GM18868 (cell line): ENCODE measurements at regions not wholly inside any gene's neighbourhood (a gene's known extent, or its start where the extent isn't known, plus 50 kb on each side); places are given as distances from the start of the nearest gene placed in this dataset.
"Not testable (repeated sequence)": the region's sequence is repeated elsewhere in the genome, so short reads cannot be mapped to it uniquely, and the experiment has no call there.

ENCODE experiments used
- ATAC-seq: cut with Tn5 transposase; IDR thresholded peaks from one replicate; pipeline ENCODE4 v1.9.1; 2021; ENCODE audit warnings: mild to moderate bottlenecking, moderate library complexity; ENCODE audit not compliant: unreplicated experiment

- not testable (repeated sequence) for ATAC-seq
These were observed 60.3 kb downstream of the GOLGA8K start for GRCh38 chr15:32342772-32343199.

DNA sequence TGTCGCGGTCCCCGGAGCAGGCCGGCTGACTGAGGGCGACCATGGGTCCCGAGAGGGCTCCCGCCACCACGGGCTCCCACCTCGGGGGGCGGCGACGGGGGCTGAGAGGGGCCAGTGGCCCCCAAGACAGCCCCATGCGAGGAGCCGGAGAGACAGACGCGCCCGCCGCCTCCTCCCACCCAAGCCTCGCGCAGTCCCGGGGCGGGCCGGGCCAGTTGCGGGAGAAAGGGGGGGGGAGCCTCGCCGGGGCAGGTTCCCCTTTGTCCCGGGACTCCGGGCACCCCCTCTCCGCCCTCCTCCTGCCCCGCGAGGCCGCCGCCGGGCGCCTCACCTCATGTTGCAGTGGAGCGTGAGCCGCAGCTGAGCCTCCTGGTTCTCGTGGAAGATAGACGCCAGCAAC is 60.8 kb downstream of the GOLGA8K start:
- ATAC-seq, result not testable (repeated sequence)

DNA sequence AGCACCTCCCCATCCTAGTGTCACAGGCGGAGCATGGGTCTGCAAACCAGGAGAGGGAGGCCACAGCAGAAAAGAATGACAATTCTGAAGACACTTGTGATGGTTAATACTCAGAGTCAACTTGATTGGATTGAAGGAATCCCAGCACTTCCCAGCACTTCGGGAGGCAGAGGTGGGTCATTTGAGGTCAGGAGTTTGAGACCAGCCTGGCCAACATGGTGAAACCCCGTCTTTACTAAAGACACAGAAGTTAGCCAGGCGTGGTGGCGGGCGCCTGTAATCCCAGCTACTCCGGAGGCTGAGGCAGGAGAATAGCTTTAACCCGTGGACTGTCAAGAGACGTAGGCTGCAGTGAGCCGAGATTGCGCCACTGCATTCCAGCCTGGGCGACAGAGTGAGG is 61.6 kb downstream of the GOLGA8K start:
- ATAC-seq, result not testable (repeated sequence)

DNA sequence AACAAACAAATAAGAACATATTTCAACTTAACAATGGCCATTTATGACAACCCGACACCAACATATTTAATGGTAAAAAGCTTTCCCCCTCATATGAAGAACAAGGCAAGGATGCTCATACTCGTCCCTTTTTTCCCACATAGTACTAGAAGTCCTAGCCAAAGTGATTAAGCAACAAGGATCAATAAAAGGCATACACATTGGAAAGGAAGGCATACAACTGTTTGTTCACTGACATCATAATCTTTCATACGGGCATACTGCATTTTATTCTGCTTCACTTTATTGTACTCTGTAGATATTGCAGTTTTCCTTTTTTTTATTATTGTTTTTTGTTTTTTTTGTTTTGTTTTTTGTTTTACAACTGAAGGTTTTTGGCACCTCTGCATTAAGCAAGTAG is 66.3 kb downstream of the GOLGA8K start:
- not testable (repeated sequence) for ATAC-seq

GRCh38 chr15:32323353-32323752 is 79.7 kb downstream of the GOLGA8K start:
- ATAC-seq, result not testable (repeated sequence)

GRCh38 chr15:32319247-32319646 is 83.8 kb downstream of the GOLGA8K start:
- not testable (repeated sequence) for ATAC-seq

GRCh38 chr15:32316482-32316881 is 86.6 kb downstream of the GOLGA8K start:
- ATAC-seq, result not testable (repeated sequence)

DNA sequence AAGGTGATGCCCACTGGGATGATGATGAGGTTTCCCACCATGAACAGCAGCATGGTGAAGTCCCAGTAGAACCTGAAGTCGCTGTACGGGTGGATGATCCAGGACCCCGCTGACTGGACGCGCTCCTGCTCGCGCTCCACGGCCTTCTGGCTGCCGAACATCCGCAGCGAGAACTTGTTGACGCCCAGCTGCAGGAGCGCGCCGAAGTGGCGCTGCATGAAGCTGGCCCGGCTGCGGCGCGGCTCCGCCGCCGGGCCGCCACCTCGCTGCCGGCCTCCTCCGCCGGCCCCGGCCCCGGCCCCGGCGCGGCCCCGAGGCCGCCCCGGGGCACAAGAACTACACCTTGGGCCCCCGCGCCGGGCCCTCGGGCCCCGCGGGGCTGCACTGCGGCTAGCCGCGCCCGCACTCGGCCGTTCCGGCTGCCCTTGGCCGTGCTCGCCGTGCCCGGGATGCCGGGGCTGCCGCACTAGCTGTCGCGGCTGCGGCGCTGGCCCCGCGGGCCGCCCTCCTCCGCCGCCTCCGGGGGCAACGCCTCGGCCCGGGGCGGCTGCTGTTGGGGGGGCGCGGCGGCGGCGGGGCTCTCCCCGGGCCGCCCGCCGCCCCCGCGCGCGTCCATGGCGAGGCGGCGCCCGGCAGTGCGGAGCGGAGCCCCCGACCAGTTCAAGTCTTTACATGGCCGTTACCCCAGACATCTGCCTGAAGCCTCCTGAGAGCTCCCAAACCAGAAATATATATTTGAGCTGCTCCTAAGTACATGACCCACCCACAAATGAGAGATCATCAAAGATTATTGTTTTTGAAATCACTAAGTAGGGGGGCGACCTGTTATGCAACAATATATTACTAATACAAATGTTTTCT is 87.8 kb downstream of the GOLGA8K start:
- ATAC-seq, result not testable (repeated sequence)

DNA sequence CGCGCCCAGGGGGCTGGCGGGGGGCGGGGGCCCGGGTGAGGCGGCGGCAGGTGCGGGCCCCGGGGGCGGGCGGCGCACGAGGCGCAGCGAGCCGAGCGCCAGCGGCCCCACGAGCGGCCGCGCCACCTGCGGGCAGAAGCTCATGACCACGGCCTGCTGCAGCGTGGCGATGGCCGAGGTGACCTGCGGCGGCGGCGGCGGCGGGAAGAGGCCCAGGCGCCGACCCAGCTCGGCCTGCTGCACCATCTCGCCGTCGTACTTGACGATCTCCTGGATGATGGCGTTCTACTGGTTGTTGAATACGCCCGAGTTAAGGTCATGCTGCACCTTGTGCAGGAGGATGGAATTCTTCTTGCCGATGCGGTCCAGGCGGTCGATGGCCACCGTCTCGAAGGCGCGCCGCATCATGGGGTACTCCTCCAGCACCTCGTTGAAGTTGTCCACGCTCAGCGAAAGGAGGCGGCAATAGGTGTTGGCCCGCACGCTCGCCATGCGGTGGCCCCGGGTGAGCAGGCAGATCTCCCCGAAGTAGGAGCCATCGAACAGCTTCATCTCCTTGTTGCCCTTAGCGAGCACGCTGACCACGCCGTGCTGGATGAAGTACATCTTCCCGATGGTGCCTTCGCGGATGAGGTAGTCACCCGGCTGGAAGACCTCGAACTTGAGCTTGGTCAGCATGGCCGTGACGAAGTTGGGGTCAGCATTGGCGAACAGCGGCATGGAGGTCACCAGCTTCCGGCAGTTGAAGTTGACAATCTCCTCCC is 89.5 kb downstream of the GOLGA8K start:
- ATAC-seq, result not testable (repeated sequence)

DNA sequence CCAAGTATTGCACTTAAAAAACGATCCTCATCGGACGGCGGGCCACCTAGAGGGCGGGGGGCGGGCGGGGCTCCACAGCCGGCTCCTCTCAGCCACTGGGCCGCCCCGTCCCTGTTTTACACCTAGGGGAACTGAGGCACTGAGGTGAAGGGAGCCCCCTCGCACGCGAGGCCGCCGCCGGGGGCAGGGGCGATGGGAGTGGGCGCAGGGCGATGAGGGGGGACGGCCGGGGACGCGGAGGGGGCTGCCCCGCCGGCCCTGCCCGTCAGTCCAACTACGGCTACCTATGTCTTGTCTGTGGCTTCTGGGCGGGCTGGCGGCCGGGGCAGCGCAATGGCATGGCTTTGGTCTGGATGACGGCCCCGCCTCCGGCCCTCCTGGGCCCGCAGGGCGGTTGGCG is 90.4 kb downstream of the GOLGA8K start:
- ATAC-seq, result not testable (repeated sequence)

DNA sequence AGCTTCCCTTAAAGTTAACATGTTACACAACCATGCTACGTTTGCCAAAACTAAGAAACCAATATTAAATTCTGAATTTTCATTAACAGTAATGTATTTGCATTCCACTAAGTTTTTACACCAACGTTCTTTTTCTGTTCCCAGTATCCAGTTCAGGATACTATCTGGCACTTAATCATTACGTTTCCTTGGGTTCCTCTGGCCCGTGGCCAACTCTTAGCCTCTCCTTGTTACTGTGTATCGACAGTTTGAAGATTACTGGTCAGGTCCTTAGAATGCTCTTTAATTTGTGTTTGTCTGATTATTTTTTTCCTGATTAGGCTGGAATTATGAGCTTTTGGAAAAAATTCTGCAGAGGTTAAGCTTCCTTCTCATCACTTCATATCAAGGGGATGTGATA is 95.5 kb downstream of the GOLGA8K start:
- ATAC-seq, result not testable (repeated sequence)

GRCh38 chr15:32276200-32276830 is 126.8 kb downstream of the GOLGA8K start:
- peak; percentile 75 for ATAC-seq

DNA sequence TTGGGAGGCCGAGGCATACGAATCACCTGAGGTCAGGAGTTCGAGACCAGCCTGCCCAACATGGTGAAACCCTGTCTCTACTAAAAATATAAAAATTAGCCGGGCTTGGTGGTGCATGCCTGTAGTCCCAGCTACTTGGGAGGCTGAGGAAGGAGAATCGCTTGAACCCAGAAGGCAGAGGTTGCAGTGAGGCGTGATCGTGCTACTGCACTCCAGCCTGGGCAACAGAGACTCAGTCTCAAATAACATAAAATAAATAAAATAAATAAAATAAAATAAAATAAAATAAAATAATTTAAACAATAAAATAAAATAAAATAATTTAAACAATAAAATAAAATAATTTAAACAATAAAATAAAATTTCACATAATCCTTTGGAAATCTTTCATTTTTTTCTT is 149.1 kb downstream of the GOLGA8K start:
- ATAC-seq, result not testable (repeated sequence)

- ATAC-seq, result not testable (repeated sequence)
These were observed 153.9 kb downstream of the GOLGA8K start for GRCh38 chr15:32249207-32249606.

DNA sequence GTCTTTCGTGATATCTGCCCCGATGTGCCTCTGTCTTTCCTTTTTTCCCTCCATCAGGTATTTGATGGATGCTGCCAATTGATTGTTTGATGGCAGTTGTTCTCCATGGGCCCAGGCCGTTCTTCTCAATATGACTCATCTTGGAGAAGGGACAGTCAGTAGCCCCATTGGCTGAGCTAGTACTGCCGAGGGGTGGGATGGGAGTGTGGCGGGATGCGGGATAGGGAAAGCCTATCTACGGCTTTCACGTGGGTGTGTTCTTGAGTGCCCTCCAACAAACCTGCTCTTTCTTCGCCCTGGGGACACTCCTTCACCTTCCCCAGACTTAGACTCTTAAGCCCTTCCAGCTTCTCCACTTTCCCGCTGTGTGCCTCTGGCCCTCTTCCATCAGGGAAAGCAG is 159.4 kb downstream of the GOLGA8K start:
- ATAC-seq, result not testable (repeated sequence)

DNA sequence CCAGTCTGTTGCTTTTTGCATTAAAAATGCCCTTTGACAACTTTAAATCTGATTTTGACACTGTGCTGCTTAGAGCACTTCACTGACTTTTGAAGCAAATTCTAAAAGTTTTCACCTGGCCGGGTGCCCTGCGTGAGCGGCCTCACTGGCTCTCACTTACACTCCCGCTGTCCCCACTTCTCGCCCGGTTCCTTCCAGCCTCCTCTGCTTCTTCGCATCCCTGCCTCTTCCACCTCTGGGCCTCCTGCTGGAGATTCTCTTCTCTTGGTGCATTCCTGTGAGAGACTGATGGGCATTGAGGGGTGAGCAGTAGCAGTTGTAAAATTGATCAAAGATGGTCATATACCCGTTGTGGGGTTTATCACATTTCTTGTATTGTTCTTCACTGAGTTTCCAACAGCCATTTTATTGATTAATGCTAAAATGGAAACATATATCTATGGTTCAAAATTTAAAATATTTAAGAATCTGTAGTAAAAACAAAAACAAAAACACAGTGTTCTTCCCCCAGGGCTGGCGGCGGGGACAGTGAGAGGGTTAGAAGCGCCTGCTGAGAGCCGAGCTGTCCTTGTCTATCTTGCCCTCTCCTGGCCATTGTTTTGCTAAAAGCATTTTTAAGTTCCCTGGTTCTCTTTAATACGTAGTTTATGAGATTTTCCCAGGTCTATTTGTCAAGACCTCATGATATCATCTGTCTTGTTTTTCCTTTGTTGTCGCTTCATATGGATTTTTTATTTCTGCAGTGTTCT is 160.1 kb downstream of the GOLGA8K start:
- not testable (repeated sequence) for ATAC-seq

DNA sequence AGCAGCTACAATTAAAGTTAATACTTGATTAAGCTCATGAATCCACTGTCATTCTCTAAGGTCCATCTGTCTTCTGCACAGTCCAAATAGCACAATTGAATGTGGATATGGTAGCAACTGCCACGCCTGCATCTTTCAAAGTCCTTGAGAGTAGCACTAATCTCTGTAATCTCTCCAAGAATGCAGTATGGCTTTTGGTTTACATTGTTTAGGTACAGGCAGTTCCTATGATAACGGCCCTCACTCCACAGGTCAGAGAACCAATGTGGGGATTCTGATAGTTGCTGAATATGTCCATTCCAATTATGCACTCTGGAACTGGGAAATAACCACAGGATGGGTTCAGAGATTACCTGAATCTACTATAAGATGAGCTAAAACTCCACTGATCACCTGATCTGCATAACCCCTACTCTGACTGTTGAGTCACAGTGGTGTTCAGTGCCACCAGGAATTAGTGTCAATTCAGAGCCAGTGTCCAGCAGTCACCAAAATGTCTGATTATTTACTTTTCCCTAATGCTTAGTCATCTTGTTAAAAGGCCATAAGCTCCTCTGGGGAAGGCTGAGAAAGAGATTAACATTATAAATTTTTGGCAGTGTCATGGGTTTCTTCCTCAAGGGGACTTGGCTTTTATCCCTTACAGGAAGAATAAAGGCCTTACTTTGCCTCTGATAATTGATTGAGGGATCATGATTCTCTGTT is 175.5 kb downstream of the GOLGA8K start:
- not testable (repeated sequence) for ATAC-seq

- no peak for ATAC-seq
These were observed 180.4 kb downstream of the GOLGA8K start for GRCh38 chr15:32222716-32223115.
